Cardiac muscle cell (in vitro differentiated cells and primary cell): ENCODE measurements at regions not wholly inside any gene's neighbourhood (a gene's known extent, or its start where the extent isn't known, plus 50 kb on each side); places are given as distances from the start of the nearest gene placed in this dataset.

Experiments used
- DNase-seq, 2 donors: peaks; one replicate each; pipeline versions ENCODE4 v3.0.0 to v3.0.0-alpha.2; 2010 to 2017; ENCODE audit warnings: low read depth in 1 of 2, low spot score in 1 of 2
- H3K27ac ChIP-seq: fragments of 200-600 bp; sonication (generic); 2 replicates; pipeline ENCODE4 v1.5.1; 2016
- H3K27me3 ChIP-seq: fragments of 200-600 bp; sonication (generic); 2 replicates; pipeline ENCODE4 v1.6.0; 2016; ENCODE audit warnings: control low read depth
- H3K36me3 ChIP-seq: fragments of 200-600 bp; sonication (generic); 2 replicates; pipeline ENCODE4 v1.5.1; 2016; ENCODE audit warnings: control low read depth
- H3K4me1 ChIP-seq: fragments of 200-600 bp; sonication (generic); 2 replicates; pipeline ENCODE4 v1.8.1; 2017; ENCODE audit warnings: low read depth, mild to moderate bottlenecking, mixed run types
- H3K4me3 ChIP-seq: fragments of 200-600 bp; sonication (generic); 2 replicates; pipeline ENCODE4 v1.5.1; 2016; ENCODE audit warnings: mild to moderate bottlenecking
- H3K9me3 ChIP-seq: fragments of 200-600 bp; sonication (generic); 2 replicates; pipeline ENCODE4 v1.5.1; 2017; ENCODE audit warnings: low read depth, mild to moderate bottlenecking, control low read depth
- TF ChIP-seq, protein P1 (sequence below): IDR thresholded peaks from 2 replicates; pipeline ENCODE4 v1.5.1; 2012; ENCODE audit warnings: low read depth, mild to moderate bottlenecking, low read length

DNA sequence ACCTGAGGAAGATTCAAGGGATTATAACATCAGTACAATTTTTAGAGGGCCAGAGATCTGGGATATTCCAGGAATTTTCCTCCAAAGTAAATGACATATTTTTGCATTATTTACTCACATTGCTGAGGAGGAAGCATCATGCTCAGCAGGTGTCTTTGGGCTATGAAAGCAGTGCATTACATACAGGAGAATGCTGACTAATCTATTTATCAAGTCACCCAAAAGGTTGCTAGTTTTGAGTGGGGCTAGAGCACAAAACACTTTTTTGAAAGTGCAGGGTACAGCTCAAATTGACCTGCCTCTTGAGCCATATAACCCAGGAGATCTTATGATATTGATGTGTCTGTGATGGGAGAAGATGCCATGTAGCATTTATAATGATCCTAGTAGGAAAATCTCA, 603.1 kb downstream of the POM121L12 start:
- TF ChIP-seq, protein P1, sequence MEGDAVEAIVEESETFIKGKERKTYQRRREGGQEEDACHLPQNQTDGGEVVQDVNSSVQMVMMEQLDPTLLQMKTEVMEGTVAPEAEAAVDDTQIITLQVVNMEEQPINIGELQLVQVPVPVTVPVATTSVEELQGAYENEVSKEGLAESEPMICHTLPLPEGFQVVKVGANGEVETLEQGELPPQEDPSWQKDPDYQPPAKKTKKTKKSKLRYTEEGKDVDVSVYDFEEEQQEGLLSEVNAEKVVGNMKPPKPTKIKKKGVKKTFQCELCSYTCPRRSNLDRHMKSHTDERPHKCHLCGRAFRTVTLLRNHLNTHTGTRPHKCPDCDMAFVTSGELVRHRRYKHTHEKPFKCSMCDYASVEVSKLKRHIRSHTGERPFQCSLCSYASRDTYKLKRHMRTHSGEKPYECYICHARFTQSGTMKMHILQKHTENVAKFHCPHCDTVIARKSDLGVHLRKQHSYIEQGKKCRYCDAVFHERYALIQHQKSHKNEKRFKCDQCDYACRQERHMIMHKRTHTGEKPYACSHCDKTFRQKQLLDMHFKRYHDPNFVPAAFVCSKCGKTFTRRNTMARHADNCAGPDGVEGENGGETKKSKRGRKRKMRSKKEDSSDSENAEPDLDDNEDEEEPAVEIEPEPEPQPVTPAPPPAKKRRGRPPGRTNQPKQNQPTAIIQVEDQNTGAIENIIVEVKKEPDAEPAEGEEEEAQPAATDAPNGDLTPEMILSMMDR = no peak
- H3K4me1 ChIP-seq = no peaks in the 10 kb centered on the region
- no peak for DNase-seq
- no peaks in the 10 kb centered on the region for H3K9me3 ChIP-seq
- no peak overlapping the region for H3K4me3 ChIP-seq
- H3K27me3 ChIP-seq = no peaks in the 10 kb centered on the region
- no peaks in the 10 kb centered on the region for H3K36me3 ChIP-seq
- H3K27ac ChIP-seq = no peak overlapping the region

DNA sequence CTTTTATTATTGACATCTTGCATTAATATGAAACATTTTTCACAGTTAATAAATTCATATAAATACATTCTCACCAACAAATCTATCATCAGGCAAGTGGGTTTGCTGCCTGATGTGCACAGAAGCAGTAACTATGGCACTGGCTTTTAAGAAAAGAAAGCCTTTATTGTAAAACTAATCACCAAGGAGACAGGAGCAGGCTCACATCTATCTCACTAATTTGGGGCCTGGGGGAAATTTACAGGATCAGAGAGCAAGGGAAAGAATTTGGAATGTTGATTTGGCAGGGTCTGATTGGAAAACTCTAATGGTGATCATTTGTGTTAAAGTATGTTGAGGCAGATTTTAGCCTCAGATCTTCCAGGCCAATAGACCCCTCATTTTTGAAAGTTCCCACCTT, 605.7 kb downstream of the POM121L12 start:
- H3K36me3 ChIP-seq = no peaks in the 10 kb centered on the region
- H3K4me3 ChIP-seq = no peak overlapping the region
- no peak overlapping the region for H3K27ac ChIP-seq
- H3K9me3 ChIP-seq = no peaks in the 10 kb centered on the region
- TF ChIP-seq, protein P1 = no peak
- H3K27me3 ChIP-seq = no peaks in the 10 kb centered on the region
- no peak for DNase-seq
- no peaks in the 10 kb centered on the region for H3K4me1 ChIP-seq

DNA sequence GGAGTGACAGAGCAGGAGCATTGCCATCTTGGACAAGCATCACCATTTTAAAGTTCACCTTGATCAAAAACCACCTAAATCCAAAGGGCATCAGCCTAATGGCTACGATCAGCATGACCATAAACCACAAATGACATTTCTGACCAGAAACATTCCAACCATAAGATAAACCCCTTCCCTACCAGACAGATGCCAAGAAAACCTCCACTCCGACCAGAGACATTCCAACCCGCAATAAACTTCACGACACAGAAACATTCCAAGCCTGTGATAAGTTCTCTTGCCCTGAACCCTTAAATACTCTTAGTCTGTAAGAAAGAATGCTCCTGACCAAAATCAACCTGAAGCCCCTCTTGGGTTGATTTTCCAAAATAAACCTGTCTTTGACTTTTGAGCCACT, 606.9 kb downstream of the POM121L12 start:
- DNase-seq = no peak
- H3K27me3 ChIP-seq = no peaks in the 10 kb centered on the region
- H3K36me3 ChIP-seq = no peaks in the 10 kb centered on the region
- H3K9me3 ChIP-seq = no peaks in the 10 kb centered on the region
- TF ChIP-seq, protein P1 = no peak
- no peaks in the 10 kb centered on the region for H3K4me1 ChIP-seq
- no peak overlapping the region for H3K4me3 ChIP-seq
- H3K27ac ChIP-seq = no peak overlapping the region

DNA sequence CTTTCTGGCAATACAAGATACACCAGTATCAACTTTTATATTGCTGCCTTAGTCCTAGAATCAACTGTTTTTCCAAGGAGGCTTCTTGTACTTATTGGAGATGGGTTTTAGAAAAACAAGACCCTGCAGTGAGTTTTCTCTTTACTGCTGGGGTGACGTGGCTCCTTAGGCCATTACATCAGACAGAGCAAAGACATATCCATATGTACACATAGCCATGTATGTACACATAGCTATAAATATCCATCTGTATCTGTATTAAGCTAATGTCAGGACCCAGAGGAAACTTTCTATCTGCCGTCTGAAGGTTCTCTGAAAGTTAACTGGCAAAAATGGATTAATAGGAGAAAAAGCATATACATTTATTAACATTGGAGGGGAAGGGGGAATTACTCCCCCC, 607.4 kb downstream of the POM121L12 start:
- no peak overlapping the region for H3K27ac ChIP-seq
- no peaks in the 10 kb centered on the region for H3K27me3 ChIP-seq
- no peaks in the 10 kb centered on the region for H3K4me1 ChIP-seq
- H3K9me3 ChIP-seq = no peaks in the 10 kb centered on the region
- no peak overlapping the region for H3K4me3 ChIP-seq
- no peaks in the 10 kb centered on the region for H3K36me3 ChIP-seq
- TF ChIP-seq, protein P1 = no peak
- DNase-seq = no peak

DNA sequence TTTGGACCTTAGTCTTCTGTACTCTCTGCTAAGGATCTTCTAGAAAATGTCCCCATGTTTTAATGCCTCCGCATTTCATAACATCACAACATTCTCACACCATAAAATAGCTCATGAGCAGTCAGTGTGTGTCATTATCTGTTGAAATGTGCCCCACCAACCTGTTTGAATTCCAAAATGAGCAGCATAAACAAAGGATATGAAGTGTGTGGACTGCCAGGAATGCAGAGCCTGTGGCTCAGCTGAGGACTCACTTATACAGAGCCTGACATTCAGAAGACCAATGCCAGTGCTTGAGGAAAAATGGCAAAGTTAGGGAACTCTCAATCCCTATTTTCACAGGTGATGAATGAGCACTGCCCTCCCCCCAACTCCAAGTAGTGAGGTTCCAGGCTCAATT, 621.4 kb downstream of the POM121L12 start:
- TF ChIP-seq, protein P1 = no peak
- Histone ChIP-seq H3K4me3 (no peak overlapping the region), H3K36me3 (no peaks in the 10 kb centered on the region), H3K27ac (no peak overlapping the region), H3K27me3 (no peaks in the 10 kb centered on the region), H3K4me1 (no peaks in the 10 kb centered on the region), H3K9me3 (no peaks in the 10 kb centered on the region)
- peak in 1 of 2 donors; percentile 20 for DNase-seq

DNA sequence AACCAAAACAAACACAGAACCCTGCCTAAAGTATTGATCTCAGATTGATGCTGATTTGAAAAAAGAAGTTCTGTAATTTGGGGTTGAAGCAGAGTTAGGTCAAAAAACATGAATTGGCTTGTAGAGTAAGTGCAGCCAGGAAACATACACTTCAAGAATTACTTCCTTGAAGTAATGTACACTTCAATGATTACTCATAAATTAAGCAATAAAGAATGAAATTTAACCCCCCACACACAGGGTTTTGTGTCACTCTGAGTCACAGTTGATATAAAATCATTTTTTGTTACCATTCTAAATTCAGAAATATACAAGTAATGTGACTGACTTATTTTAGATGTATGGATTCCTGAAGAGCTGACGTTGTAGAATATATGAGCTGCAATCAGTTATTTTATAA, 622.2 kb downstream of the POM121L12 start:
- Histone ChIP-seq H3K4me1 (no peaks in the 10 kb centered on the region), H3K27ac (no peak overlapping the region), H3K36me3 (no peaks in the 10 kb centered on the region), H3K9me3 (no peaks in the 10 kb centered on the region), H3K4me3 (no peak overlapping the region), H3K27me3 (no peaks in the 10 kb centered on the region)
- TF ChIP-seq, protein P1 = no peak
- DNase-seq = no peak
